OCI-LY7 (cell line): ENCODE measurements at regions not wholly inside any gene's neighbourhood (a gene's known extent, or its start where the extent isn't known, plus 50 kb on each side); places are given as distances from the start of the nearest gene placed in this dataset.

Experiments used
- BruUV-seq: library from RNA; stranded (reverse); fragments of 400-500 nt; replicated peaks from 2 replicates; lab custom pipeline; 2021; lab: Mats Ljungman, UMichigan
- CTCF ChIA-PET: fragments of 300-600 bp; sonication (Branson Sonifier 250); formaldehyde crosslinking; loops from one replicate; lab custom pipeline; 2022; ENCODE audit warnings: antibody characterized with exemption; ENCODE audit not compliant: unreplicated experiment; lab: Charles Lee
- POLR2A ChIA-PET: fragments of 300-600 bp; sonication (Branson Sonifier 250); formaldehyde crosslinking; loops from one replicate; lab custom pipeline; 2022; ENCODE audit warnings: antibody characterized with exemption; lab: Charles Lee
- DNase-seq: peaks from one replicate; pipeline ENCODE4 v3.0.0-alpha.2; 2015; ENCODE audit warnings: low spot score
- H2AFZ ChIP-seq: fragments of 200-600 bp; sonication (generic), shearing (Covaris generic); 2 replicates; pipeline ENCODE4 v1.6.1; 2014; ENCODE audit warnings: mild to moderate bottlenecking, antibody characterized with exemption, low read length, moderate library complexity
- H3K27ac ChIP-seq: fragments of 200-600 bp; sonication (generic); 2 replicates; pipeline ENCODE4 v1.5.1; 2014; ENCODE audit warnings: mixed run types, low read depth, mild to moderate bottlenecking, moderate library complexity, low read length, inconsistent platforms; ENCODE audit not compliant: poor library complexity, severe bottlenecking
- H3K36me3 ChIP-seq: fragments of 200-600 bp; sonication (generic); 2 replicates; pipeline ENCODE4 v1.6.1; 2014; ENCODE audit warnings: mild to moderate bottlenecking, antibody characterized with exemption, low read length, moderate library complexity, mixed read lengths; ENCODE audit not compliant: insufficient read depth
- H3K4me1 ChIP-seq: fragments of 200-600 bp; sonication (generic); 2 replicates; pipeline ENCODE4 v1.5.1; 2014; ENCODE audit warnings: mild to moderate bottlenecking, low read length; ENCODE audit not compliant: insufficient read depth, poor library complexity, severe bottlenecking
- H3K4me2 ChIP-seq: fragments of 200-600 bp; sonication (generic); 2 replicates; pipeline ENCODE4 v1.6.1; 2014; ENCODE audit warnings: mild to moderate bottlenecking, low read length
- H3K4me3 ChIP-seq: fragments of 200-600 bp; sonication (generic); 2 replicates; pipeline ENCODE4 v1.5.1; 2014; ENCODE audit warnings: mild to moderate bottlenecking, low read depth, low read length; ENCODE audit not compliant: poor library complexity, severe bottlenecking
- H3K79me2 ChIP-seq: fragments of 200-600 bp; sonication (generic); 2 replicates; pipeline ENCODE4 v1.6.1; 2016; ENCODE audit warnings: low read depth, mild to moderate bottlenecking, low read length, moderate library complexity, mixed read lengths; ENCODE audit not compliant: insufficient read depth
- H3K9me2 ChIP-seq: fragments of 200-600 bp; sonication (generic); 2 replicates; pipeline ENCODE4 v1.6.1; 2016; ENCODE audit warnings: mild to moderate bottlenecking, low read length, mixed read lengths; ENCODE audit not compliant: insufficient read depth
- H3K9me3 ChIP-seq: fragments of 200-600 bp; sonication (generic); 2 replicates; pipeline ENCODE4 v1.6.1; 2014; ENCODE audit warnings: mild to moderate bottlenecking, mixed run types, low read length, mixed read lengths
- H4K20me1 ChIP-seq: fragments of 200-600 bp; sonication (generic); 2 replicates; pipeline ENCODE4 v1.6.1; 2014; ENCODE audit warnings: mild to moderate bottlenecking, antibody characterized with exemption, low read length, moderate library complexity, mixed read lengths; ENCODE audit not compliant: insufficient read depth
- CTCF ChIP-seq: fragments of 200-600 bp; sonication (generic); conservative IDR thresholded peaks from 2 replicates; pipeline ENCODE4 v1.5.1; 2014; ENCODE audit warnings: mild to moderate bottlenecking, antibody characterized with exemption, low read length, moderate library complexity, mixed read lengths
- EZH2phosphoT487 ChIP-seq: fragments of 200-600 bp; sonication (generic); IDR thresholded peaks from 2 replicates; pipeline ENCODE4 v1.6.1; 2018; ENCODE audit warnings: low read depth, borderline replicate concordance, mild to moderate bottlenecking, mixed run types, antibody characterized with exemption, low read length, moderate library complexity, mixed read lengths
- intact Hi-C: fragments of 100-400 bp; cut with micrococcal nuclease; formaldehyde crosslinking; loops from one replicate; pipeline ENCODE4 v1.10.0; 2022; ENCODE audit not compliant: unreplicated experiment

DNA sequence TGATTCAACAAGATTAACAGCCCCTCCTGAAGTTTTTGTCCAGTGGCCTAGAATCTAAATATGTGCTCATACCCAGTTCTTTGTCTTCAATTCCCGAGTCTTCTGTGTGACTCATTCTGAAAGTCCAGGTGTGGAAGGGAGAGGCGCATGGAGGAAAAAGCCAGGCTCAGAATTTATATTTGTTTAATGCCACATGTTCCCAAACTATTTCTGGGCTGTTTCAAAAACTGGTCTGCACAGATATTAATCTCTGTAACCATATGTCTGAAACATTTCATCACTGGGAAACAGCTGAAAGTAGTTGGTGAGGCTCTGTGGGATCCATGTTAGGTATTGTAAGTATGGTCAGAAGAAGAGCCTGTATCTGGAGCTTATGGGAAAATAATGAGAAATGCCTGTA lies 266.0 kb downstream of the PAX1 start:
- no peaks in the 10 kb centered on the region for H3K36me3 ChIP-seq
- no TSS peak for BruUV-seq
- no peaks in the 10 kb centered on the region for H3K79me2 ChIP-seq
- no peak overlapping the region for H3K4me2 ChIP-seq
- H4K20me1 ChIP-seq = no peaks in the 10 kb centered on the region
- no peak overlapping the region for H2AFZ ChIP-seq
- ChIA-PET POLR2A (no interaction called here), CTCF (no interaction called here)
- TF ChIP-seq EZH2phosphoT487 (no peak), CTCF (no peak)
- H3K27ac ChIP-seq = no peak overlapping the region
- H3K9me2 ChIP-seq = no peaks in the 10 kb centered on the region
- intact Hi-C loops = loop anchor here (10.0 kb wide), 1 partner anchor 153 kb away; no protein-coding TSS in a partner anchor
- no peak for DNase-seq
- H3K4me1 ChIP-seq = no peaks in the 10 kb centered on the region
- H3K4me3 ChIP-seq = no peak overlapping the region
- H3K9me3 ChIP-seq = no peaks in the 10 kb centered on the region

GRCh38 chr20:21968486-21968885 lies 263.0 kb downstream of the PAX1 start:
- Histone ChIP-seq H3K4me2 (no peak overlapping the region), H2AFZ (no peak overlapping the region), H3K4me1 (no peaks in the 10 kb centered on the region), H3K9me3 (no peaks in the 10 kb centered on the region), H3K79me2 (no peaks in the 10 kb centered on the region), H3K36me3 (no peaks in the 10 kb centered on the region), H4K20me1 (no peaks in the 10 kb centered on the region), H3K9me2 (no peaks in the 10 kb centered on the region; the same call in 1 of the 2 replicates), H3K4me3 (no peak overlapping the region), H3K27ac (no peak overlapping the region)
- DNase-seq = no peak
- TF ChIP-seq CTCF (no peak), EZH2phosphoT487 (no peak)
- BruUV-seq = no TSS peak
- CTCF ChIA-PET = no interaction called here
- intact Hi-C loops = no loop called here
- POLR2A ChIA-PET = no interaction called here

DNA sequence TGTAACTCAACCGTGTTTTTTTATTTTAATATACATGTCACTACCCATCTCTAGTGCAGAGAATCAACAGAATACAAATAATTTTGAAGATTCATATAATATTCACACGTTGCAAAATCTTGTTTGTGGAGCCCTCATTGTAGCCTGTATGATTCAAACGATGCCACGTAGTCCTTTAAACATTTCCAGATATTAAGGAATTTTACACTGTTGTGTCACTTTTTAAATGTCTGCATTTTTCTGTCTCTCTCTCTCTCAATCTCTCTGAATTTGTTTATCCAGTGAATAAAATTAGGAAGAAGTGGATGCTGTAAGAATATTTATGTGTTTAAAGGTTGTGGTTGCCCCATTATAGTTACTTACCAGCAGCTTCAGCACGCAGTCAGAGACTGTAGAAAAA lies 262.0 kb downstream of the PAX1 start:
- no peaks in the 10 kb centered on the region; the same call in 1 of the 2 replicates for H3K9me2 ChIP-seq
- ChIA-PET POLR2A (no interaction called here), CTCF (no interaction called here)
- no peak overlapping the region for H3K27ac ChIP-seq
- H2AFZ ChIP-seq = no peak overlapping the region
- DNase-seq = no peak
- H4K20me1 ChIP-seq = no peaks in the 10 kb centered on the region
- no peaks in the 10 kb centered on the region for H3K4me1 ChIP-seq
- no peaks in the 10 kb centered on the region for H3K79me2 ChIP-seq
- H3K36me3 ChIP-seq = no peaks in the 10 kb centered on the region
- H3K4me2 ChIP-seq = no peak overlapping the region
- no peaks in the 10 kb centered on the region for H3K9me3 ChIP-seq
- TF ChIP-seq EZH2phosphoT487 (no peak), CTCF (no peak)
- no TSS peak for BruUV-seq
- no peak overlapping the region for H3K4me3 ChIP-seq
- intact Hi-C loops = no loop called here
